ENCODE measurements at regions not wholly inside any gene's neighbourhood (a gene's known extent, or its start where the extent isn't known, plus 50 kb on each side); places are given as distances from the start of the nearest gene placed in this dataset.
"Not testable (repeated sequence)": the region's sequence is repeated elsewhere in the genome, so short reads cannot be mapped to it uniquely, and the experiment has no call there.

DNA sequence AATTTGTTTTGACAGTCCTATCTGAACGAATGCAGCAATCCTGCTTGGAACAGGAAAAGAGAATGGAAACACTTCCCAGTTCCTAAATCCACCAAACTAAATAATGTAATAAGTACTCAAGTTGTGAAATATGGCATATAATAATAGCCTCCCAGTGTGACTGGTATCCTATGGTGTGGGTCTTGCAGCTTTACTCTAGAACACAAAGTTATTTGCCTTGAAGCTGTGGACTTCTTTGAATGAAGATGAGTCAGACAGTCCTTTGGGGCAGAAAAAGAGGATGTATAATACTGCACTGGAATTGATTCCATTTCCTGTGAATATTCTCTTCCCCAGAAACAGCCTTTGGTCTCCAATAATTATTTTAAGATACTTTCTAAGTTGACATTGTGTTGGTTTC lies 887.0 kb downstream of the KCNA4 start:
- FAIRE-seq (no peak), DNase-seq (ENCODE audit: extremely low spot score, insufficient read length, low read depth) (no peak)

DNA sequence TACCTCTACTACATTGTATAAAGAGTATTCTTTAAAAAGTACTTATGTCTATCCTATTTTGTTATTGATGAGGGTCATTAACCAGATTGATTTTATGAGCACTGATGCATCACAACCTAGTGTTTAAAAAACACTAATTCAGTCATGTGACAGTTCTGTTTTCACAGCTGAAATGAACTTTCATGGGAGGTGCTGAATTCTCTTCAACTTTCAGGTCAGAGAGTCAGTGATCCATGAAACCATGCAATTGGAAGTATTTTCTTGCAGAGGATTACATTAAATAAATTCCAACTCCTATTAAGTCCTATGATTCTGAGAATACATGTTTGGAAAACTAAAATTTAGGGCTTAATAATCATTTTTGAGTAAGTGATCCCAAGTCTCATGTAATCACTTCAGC lies 889.4 kb downstream of the KCNA4 start:
- DNase-seq (ENCODE audit: extremely low spot score, insufficient read length, low read depth) (no peak), FAIRE-seq (no peak)

DNA sequence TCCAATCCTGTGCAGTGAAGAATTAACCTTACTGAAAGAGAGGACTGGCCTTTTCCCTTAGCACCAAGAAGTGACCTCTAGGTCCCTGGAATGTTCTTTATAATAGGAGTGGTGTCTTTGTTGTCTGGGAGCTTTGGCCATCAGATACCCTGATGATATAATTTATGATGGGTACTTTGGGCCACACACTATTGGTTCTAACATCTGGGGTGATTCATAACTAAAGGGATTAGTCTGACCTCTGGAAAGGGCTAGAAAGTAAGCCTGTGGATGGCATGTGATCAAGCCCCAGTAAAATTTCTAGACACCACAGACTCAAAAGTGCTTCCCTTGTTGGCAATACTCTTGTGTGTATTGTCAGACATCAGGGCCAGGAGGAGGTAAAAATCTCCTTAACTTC lies 891.2 kb downstream of the KCNA4 start:
- no peak for DNase-seq (ENCODE audit: extremely low spot score, insufficient read length, low read depth)
- FAIRE-seq, result no peak

DNA sequence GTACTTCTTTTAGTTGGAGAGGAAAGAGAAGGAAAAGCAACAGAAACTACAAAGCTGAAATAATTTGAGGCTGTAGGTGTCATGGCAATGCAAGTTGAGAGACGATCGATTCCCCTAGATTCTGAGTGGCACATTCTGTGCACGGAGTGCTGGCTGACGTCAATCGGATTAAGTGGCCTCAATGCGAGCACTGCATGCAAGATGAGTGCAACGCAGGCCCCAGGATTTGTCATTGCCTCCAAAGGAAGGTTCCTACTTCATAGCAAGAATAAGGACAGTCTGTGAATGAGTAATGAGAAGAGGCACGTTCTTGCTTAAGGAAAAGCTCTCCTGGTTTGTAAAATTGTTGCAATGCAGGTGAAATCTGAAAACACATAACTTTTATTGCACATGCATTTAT lies 892.4 kb downstream of the KCNA4 start:
- FAIRE-seq, result no peak
- no peak for DNase-seq (ENCODE audit: extremely low spot score, insufficient read length, low read depth)

DNA sequence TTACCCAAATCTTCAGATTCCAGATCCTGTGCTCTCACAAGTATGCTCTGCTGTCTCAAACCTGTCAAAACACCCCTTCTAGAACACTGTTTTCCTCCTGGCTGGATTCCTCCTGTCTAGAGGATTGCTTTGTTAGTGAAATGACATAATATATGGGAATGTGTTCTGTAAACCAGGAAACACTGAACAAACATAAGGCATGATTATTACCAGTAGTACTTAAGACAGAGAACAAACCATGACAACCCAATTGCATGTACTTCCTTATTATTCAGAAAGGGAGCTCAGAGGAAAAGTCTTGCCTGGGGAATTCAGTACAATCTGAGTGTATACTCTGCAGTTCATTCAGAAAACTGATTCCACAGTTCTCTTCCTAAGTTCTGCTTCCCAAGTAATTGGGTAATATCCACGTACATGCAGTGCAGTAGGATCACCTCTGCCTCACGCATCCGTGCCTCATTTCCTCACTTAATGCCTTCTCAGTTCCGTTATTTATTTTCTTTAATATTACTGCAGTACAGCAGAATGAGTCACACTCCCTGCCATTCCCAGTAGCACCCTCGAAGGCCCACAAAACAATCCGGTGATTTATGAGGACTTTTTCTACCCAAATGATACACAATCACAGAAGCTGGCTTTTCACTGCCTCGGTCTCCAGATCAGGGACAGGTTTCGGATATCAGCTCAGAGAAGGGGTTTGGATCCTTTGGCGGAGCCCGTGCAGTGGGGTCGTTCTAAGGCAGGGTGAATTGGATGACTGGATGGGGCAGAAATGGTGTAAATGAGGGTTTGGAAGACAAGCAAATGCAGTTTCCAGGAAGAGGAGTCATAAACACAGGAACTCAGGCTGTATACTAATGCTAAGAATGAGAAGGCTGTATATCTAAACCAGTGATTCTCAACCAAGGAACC lies 896.9 kb downstream of the KCNA4 start:
- no peak for FAIRE-seq

DNA sequence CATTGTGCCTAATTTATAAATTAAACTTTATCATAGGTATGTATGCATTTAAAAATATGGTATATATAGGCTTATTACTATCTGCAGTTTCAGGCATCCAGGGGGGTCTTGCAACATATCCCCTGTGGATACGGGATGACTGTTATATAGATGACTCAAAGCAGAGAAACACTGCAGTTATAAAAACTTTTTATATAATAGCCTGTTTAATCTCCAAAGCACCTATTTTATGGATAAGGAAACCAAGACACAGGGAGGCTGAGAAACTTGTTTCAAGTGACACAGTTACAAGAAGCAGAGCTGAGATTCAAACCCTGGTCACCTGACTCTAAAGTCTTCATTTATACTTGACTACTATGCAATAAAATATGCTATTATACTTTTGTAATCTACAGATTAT lies 897.7 kb downstream of the KCNA4 start:
- DNase-seq (ENCODE audit: extremely low spot score, insufficient read length, low read depth) (no peak), FAIRE-seq (no peak)

More for the DNA sequence above, 896.9 kb downstream of the KCNA4 start:
- no peak for DNase-seq (ENCODE audit: extremely low spot score, insufficient read length, low read depth)

DNA sequence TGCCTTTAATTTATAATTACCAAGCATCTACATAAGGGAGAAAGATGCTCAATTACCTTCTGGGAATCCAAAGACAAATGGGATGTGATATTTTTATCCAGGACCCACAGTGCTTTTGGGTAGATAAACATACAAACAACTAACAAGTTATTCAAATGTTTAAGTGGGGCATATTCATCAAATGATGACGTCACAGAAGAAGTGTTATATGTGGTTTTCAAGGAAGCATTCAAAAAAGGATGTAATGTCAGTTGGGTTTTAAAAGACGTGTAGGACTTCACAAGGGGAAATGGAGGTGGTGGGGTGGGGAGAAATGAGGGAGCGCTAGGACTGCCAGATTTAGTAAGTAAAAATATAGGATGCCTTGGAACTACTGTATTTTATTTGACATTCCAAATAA lies 915.9 kb downstream of the KCNA4 start:
- FAIRE-seq (no peak), DNase-seq (ENCODE audit: extremely low spot score, insufficient read length, low read depth) (no peak)

DNA sequence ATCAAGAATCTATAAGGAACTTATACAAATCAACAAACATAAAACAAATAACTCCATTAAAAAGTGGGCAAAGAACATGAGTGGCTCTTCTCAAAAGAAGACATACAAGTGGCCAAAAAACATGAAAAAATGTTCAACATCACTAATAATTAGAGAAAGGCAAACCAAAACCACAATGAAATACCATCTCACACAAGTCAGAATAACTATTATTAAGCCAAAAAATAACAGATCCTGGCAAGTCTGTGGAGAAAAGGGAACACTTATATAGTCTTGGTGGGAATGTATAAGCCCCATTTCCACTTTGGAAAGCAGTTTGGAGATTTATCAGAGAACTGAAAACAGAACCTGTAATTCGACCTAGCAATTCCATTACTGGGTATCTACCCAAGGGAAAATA lies 921.0 kb downstream of the KCNA4 start:
- FAIRE-seq (no peak), DNase-seq (ENCODE audit: extremely low spot score, insufficient read length, low read depth) (no peak)

DNA sequence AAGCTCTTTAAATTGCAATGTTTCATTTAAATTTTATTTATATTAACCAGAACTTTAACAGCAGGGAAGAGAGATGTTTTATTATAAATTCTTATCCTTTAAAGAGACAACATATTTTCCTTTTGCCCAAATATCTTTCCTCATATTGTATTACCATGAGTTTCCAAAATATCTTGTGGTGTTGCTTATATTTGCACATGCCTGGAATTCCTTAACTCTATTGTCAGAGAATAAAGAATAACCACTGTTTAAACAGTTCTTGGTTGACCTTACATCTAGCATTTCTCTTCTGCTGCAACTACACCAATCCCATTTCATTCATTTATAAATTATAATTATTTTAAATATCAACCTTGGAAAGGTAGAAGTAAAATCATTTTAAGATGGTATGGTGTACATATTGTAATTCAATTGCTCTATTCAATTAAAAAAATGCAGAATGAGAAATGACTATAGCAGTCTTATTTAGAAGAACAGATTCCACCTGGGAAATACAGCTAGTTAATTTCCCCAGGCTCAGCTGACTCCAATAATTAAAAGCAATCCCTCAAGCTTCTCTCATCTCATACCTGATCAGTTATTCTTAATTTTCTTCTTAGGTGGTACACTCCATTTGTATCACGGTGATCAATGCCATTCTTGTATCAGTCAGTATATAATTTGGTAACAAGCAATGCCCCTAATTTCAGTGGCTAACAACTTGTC lies 923.3 kb downstream of the KCNA4 start:
- DNase-seq (ENCODE audit: extremely low spot score, insufficient read length, low read depth), result no peak
- FAIRE-seq, result no peak

DNA sequence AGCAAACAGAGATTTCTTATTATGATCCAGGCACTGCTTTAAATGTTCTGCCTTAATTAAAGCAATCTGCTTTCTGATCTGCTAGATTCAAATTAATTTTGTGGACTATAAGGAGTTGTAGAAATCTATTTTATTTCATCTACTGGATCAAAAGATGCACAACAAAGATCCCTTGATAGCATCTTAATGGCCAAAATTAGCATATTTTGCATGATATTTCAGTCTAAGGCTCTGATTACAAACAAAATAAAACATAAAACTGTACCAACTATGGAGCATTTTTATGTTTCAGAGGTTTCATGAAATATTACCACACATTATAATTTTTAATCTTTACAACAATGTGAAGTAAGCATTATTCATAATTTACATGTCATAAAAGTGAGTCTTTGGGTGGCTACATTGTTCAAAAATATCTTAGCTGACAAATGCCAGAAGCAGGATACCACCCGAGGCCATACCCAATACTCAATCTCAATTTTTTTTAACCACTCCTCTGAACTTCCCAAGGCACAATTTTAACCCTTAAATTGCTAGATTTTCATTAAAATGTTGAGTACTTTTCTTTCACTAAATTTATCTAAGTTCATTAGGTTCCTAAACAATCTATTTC lies 929.5 kb downstream of the KCNA4 start:
- DNase-seq (ENCODE audit: extremely low spot score, insufficient read length, low read depth) (no peak), FAIRE-seq (no peak)

DNA sequence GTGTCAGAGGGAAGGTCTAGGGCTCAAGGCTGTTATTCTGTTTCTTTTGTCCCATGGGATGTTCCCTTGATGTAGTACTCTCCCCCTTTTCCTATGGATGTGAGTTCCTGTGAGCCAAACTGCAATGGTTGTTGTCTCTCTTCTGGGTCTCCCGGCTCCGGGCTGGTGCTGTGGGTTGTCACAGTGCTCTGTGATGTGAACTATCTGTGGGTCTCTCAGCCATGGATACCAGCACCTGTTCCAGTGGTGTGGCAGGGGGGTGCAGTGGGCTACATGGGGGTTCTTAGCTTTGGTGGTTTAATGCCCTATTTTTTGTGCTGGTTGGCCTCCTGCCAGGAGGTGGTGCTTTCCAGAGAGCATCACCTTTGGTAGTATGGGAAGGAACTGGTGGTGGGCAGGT lies 941.1 kb downstream of the KCNA4 start:
- no peak for FAIRE-seq
- no peak for DNase-seq (ENCODE audit: extremely low spot score, insufficient read length, low read depth)

DNA sequence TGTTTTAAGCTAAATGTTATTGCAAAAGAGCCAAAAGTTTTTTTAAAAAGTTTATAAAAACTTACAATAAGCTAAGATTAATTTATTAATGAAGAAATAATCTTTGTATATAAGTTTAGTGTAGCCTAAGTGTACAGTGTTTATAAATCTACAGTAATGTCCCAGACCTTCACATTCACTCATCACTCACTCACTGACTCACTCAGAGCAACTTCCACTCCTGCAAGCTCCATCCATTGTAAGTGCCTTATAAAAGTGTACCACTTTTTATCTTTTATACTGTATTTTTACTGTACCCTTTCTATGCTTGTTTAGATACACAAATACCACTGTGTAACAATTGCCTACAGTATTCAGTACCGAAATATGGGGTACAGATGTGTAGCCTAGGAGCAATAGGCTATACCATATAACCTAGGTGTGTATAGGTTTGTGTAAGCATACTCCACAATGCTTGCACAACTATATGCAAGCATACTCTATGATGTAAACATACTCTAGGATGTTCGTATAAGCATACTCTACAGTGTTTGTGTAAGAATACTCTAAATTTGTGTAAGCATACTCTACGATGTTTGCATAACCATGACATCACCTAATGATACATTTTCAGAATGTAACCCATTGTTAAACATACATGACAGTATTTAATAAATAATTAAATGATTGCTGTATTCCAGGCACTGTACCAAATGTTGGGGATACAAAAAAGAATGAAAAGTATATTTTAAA lies 953.0 kb downstream of the KCNA4 start:
- DNase-seq (ENCODE audit: extremely low spot score, insufficient read length, low read depth) (no peak), FAIRE-seq (no peak)

DNA sequence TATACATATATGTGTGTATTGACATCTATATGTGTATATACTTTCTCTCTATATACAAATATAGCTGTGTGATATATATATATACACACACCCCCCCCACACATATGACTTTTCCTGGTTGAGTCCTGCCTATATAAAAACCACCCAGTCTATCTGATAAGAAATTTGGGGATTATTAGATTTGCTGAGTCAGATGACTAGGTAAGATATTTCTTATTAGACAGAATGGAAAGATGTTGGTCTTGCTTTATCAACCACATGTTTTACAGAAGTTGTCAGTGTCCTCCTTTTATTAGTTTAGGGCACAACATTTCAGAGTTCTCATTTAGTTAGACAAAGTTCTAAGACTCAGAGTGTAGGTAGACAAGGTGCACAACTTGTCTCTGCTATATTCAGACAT lies 953.3 kb downstream of the METTL15 start:
- no peak for DNase-seq (ENCODE audit: extremely low spot score, insufficient read length, low read depth)
- FAIRE-seq, result no peak

DNA sequence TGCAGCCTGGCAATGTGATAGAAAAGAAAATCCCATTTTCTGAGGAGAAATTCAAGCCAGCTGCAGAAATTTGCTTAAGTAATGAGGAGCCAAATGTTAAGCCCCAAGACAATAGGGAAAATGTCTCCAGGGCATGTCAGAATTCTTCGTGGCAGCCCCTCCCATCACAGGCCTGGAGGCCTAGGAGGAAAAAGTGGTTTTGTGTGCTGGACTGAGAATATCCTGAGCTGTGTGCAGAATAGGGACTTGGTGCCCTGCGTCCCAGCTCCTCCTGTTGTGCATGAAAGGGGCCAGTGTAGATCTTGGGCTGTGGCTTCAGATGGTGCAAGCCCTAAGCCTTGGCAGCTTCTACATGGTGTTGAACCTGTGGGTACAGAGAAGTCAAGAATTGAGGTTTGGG lies 948.3 kb downstream of the METTL15 start:
- FAIRE-seq, result not testable (repeated sequence)

DNA sequence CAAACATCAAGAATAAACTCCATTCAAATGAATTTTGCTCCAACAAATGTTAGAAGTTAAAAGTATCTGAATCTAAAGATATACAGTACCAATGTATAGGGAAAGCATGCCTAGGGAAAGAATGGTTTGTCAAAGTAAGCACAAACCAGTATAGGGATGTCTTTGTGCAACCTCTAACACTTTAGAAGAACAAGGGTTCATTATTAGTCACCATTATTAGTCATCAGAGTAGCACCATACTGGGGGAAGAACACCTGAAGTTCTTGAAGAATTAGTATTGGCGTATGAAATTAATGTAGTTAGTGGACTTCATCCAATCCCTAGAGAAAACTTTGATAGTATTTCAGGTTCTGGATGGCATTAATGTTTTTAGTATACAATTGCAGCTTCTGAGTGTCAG lies 943.7 kb downstream of the METTL15 start:
- FAIRE-seq (no peak), DNase-seq (ENCODE audit: extremely low spot score, insufficient read length, low read depth) (no peak)

More for the DNA sequence above, 948.3 kb downstream of the METTL15 start:
- not testable (repeated sequence) for DNase-seq (ENCODE audit: extremely low spot score, insufficient read length, low read depth)

DNA sequence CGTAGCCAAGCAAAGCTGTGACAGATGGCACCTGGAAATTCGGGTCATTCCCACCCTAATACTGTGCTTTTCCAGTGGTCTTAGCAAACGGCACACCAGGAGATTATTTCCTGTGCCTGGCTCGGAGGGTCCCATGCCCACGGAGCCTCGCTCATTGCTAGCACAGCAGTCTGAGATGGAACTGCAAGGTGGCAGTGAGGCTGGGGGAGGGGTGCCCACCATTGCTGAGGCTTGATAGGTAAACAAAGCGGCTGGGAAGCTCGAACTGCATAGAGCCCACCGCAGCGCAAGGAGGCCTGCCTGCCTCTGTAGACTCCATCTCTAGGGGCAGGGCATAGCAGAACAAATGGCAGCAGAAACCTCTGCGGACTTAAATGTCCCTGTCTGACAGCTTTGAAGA lies 942.8 kb downstream of the METTL15 start:
- DNase-seq (ENCODE audit: extremely low spot score, insufficient read length, low read depth); FAIRE-seq: not testable (repeated sequence)

DNA sequence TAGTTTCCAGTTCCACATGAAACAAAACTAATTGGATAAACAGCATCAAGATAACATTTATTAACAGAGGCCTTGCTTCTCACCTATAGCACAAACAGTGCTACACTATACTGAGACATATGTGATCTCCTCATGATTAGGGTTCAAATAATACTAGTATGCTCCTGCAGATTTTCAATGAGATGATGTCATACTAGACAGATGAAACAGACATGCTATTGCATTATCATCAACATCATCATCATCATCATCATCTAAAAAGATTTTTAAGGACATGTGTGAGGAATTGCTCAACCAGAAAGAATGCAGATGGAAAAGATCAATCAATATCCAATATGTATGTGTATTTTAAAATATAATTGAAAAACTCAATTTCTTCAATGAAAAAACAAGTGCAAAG lies 932.3 kb downstream of the METTL15 start:
- DNase-seq (ENCODE audit: extremely low spot score, insufficient read length, low read depth), result no peak
- FAIRE-seq, result no peak

DNA sequence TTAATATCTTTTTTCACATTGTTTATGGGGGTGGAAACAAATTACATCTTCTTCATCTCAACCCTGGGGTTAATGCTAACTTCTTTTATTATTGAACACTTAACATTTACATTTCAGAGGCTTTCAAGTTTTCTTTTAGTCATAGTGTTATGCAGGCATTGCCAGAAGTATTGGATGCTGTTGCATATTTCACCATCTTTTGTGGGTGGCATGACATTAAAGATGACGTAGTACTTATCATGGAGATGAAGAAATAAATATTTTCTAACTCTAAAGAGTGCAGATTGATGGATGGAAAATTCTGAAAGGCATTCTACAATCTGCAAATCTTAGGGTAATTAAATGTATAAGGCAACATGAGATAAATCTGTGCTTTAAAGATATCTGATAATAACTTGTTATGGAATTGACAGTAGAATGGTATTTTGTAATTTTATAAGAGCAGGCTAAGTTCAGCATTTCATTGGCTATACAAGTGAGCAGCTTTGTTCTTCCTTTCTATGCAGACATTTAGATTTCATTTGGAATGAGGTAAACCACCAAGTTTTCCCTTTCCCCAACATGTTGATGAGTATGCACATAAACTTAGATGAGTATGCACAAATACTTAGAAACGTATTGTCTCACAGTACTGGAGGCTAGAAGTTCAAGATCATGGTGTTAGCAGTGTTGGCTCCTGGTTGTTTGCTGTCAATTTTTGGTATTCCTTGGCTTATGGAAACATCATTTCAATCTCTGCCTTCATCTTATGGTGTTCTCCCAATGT lies 924.4 kb downstream of the METTL15 start:
- DNase-seq (ENCODE audit: extremely low spot score, insufficient read length, low read depth), result no peak
- FAIRE-seq, result no peak

DNA sequence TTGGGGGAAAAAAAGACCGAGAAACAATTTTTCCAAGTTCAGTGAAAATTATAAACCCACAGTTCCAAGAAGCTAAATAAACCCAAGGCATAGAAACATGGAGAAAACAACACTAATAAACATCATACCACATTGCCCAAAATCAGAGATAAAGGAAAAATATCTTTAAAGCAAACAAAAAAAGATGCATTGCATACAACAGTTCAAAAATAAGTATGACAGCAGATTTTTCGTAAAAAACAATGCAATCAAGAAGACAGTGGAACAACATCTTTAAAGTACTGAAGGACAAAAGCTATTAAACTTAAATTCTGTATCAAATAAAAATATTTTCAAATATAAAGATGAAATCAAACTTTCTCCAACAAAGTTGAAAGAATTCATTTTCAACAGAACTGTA lies 921.3 kb downstream of the METTL15 start:
- DNase-seq (ENCODE audit: extremely low spot score, insufficient read length, low read depth) (no peak), FAIRE-seq (no peak)

DNA sequence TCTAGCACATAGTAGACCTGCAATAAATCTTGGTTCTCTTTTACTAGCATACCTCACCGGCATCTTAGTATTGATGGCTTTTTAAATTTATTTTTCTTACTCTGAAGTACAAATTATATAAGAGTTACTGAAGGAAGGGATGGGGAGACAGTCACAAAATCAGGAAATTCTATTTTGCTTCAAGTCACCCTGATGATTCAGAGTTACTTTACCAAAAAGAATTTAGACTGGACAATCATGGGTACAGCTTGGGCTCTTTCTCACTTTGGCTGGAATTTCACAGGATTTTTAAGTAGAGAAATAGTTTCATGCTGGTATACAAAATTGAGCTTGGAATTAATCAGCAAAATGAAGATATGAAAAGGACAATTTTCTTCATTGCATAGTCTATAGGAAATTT lies 919.2 kb downstream of the METTL15 start:
- FAIRE-seq (no peak), DNase-seq (ENCODE audit: extremely low spot score, insufficient read length, low read depth) (no peak)

Measured in GM18507 (cell line).